Ovary (tissue), 7 donors: ENCODE measurements at regions not wholly inside any gene's neighbourhood (a gene's known extent, or its start where the extent isn't known, plus 50 kb on each side); places are given as distances from the start of the nearest gene placed in this dataset.
"Not testable (repeated sequence)": the region's sequence is repeated elsewhere in the genome, so short reads cannot be mapped to it uniquely, and the experiment has no call there.

Experiments
- DNase-seq, 5 donors: peaks; one replicate each; pipeline ENCODE4 v3.0.0-alpha.2; 2019 to 2020
- H3K27ac ChIP-seq, 2 donors: fragments of 200-600 bp; one replicate each; pipeline versions ENCODE4 v1.5.1 to v1.8.0; 2019 to 2022
- H3K27me3 ChIP-seq: fragments of 200-600 bp; one replicate; pipeline ENCODE4 v1.8.0; 2022
- H3K36me3 ChIP-seq: fragments of 200-600 bp; sonication (generic); one replicate; pipeline ENCODE4 v1.5.1; 2019
- H3K4me1 ChIP-seq: one replicate; pipeline ENCODE4 v1.8.1; 2013; ENCODE audit warnings: mild to moderate bottlenecking, moderate library complexity; ENCODE audit not compliant: insufficient read depth
- H3K4me3 ChIP-seq: fragments of 200-600 bp; sonication (generic); one replicate; pipeline ENCODE4 v1.5.1; 2017
- H3K9me3 ChIP-seq, 2 donors: fragments of 200-600 bp in 1 of 2; sonication (generic) in 1 of 2; one replicate each; pipeline versions ENCODE4 v1.5.1 to v1.8.1; 2013 to 2019; ENCODE audit warnings: mild to moderate bottlenecking in 1 of 2, moderate library complexity in 1 of 2
- CTCF ChIP-seq, 3 donors: fragments of 450-650 bp in 2 of 3; fragments of 200-600 bp in 1 of 3; IDR thresholded peaks; one replicate each; pipeline versions ENCODE4 v1.5.1 to v1.8.0; 2016 to 2022; ENCODE audit warnings: antibody characterized with exemption in 3 of 3, mild to moderate bottlenecking in 1 of 3
- EP300 ChIP-seq: sonication (generic); formaldehyde crosslinking; IDR thresholded peaks from one replicate; pipeline ENCODE4 v1.6.1; 2017; ENCODE audit warnings: antibody characterized with exemption
- POLR2A ChIP-seq: fragments of 450-650 bp; IDR thresholded peaks from one replicate; pipeline ENCODE4 v1.6.1; 2017; ENCODE audit warnings: antibody characterized with exemption, mild to moderate bottlenecking, moderate library complexity
- WGBS, 3 donors: extraction: QIAGEN DNeasy Blood & Tissue Kit in 1 of 3; methylation state at CpG; one replicate each; pipeline versions ENCODE4 v1.1.5 to v1.1.7; 2013 to 2017; 5-methylcytosine and 5-hydroxymethylcytosine counted together
- intact Hi-C, 4 donors: fragments of 100-400 bp; cut with DNase I; formaldehyde crosslinking; loops; one replicate each; pipeline versions ENCODE4 v1.11.0 to v1.15.1; 2022 to 2023
- donor health status: DM: no; HTN: no; CAD: no; lungs with moderate emphysema.
- donor health status: DM: no; HTN: no; CAD: no.
- donor health status: Bipolar disorder and iron deficiency.
- donor health status: DM: no; HTN: no; CAD: no.
- donor health status: DM: yes; HTN: yes; CAD: no.

GRCh38 chr15:84400820-84401219 is 165.2 kb downstream of the GOLGA6L4 start:
- H3K27ac ChIP-seq: no peak overlapping the region
- 70 to 89% (median 84%) methylated on average over 5 of the region's 5 CpGs for WGBS, 3 donors
- H3K36me3 ChIP-seq: no peaks in the 10 kb centered on the region
- no peaks in the 10 kb centered on the region for H3K9me3 ChIP-seq
- TF ChIP-seq CTCF (IDR thresholded peaks at IDR 0.05) (no peak), EP300 (no peak), POLR2A (no peak)
- no peaks in the 10 kb centered on the region for H3K4me1 ChIP-seq
- no peak overlapping the region for H3K4me3 ChIP-seq
- DNase-seq: peak in 2 of 5 donors; percentile 3 to 24
- intact Hi-C loops: no loop called here
- H3K27me3 ChIP-seq: no peaks in the 10 kb centered on the region

GRCh38 chr15:84401461-84401860 is 165.9 kb downstream of the GOLGA6L4 start:
- H3K36me3 ChIP-seq, intact Hi-C loops: not testable (repeated sequence)
- DNase-seq: peak in 3 of 5 donors; percentile 1 to 34 (median 12)

GRCh38 chr15:84401891-84402840 is 166.6 kb downstream of the GOLGA6L4 start:
- 89 to 96% (median 93%) methylated on average over 14 of the region's 14 CpGs for WGBS, 3 donors
- intact Hi-C loops, H3K9me3 ChIP-seq, H3K36me3 ChIP-seq, H3K4me3 ChIP-seq, H3K4me1 ChIP-seq, H3K27ac ChIP-seq, H3K27me3 ChIP-seq: not testable (repeated sequence)
- DNase-seq: peak in 3 of 5 donors; percentile 6 to 28 (median 10)

More at GRCh38 chr15:84401461-84401860, 165.9 kb downstream of the GOLGA6L4 start:
- not testable (repeated sequence) for H3K4me3 ChIP-seq, H3K4me1 ChIP-seq, H3K27me3 ChIP-seq, H3K27ac ChIP-seq, H3K9me3 ChIP-seq
- WGBS, 3 donors: 91 to 94% (median 92%) methylated on average over 5 of the region's 5 CpGs

GRCh38 chr15:84402856-84403608 is 167.5 kb downstream of the GOLGA6L4 start:
- Histone ChIP-seq H3K9me3 (no peaks in the 10 kb centered on the region), H3K4me1 (no peaks in the 10 kb centered on the region), H3K27me3 (no peaks in the 10 kb centered on the region), H3K4me3 (no peak overlapping the region), H3K36me3 (no peaks in the 10 kb centered on the region), H3K27ac (no peak overlapping the region)
- peak in 3 of 5 donors; percentile 5 to 33 (median 10) for DNase-seq
- 91 to 93% (median 92%) methylated on average over 21 of the region's 21 CpGs for WGBS, 3 donors
- TF ChIP-seq CTCF (IDR thresholded peaks at IDR 0.05) (no peak), POLR2A (no peak), EP300 (no peak)
- intact Hi-C loops: no loop called here

- H3K4me1 ChIP-seq, H3K4me3 ChIP-seq, H3K9me3 ChIP-seq, intact Hi-C loops, H3K27me3 ChIP-seq, H3K27ac ChIP-seq, H3K36me3 ChIP-seq: not testable (repeated sequence)
- peak in 1 of 5 donors; percentile 1 for DNase-seq
- WGBS, 3 donors: 70% methylated on average over 2 of the region's 4 CpGs; no CpG with 5 or more reads in 2 of the 3 donors
These were observed 173.8 kb downstream of the GOLGA6L4 start for GRCh38 chr15:84409357-84409756.

GRCh38 chr15:84421513-84422181 is 179.2 kb upstream of the ZSCAN2 start:
- intact Hi-C loops, H3K27me3 ChIP-seq, H3K4me1 ChIP-seq, H3K36me3 ChIP-seq, H3K9me3 ChIP-seq: not testable (repeated sequence)
- Histone ChIP-seq H3K27ac (peak overlapping the region; percentile 63 to 96), H3K4me3 (peak overlapping the region; percentile 32)
- peak; percentile 18 to 60 (median 24) for DNase-seq
- WGBS, 3 donors: 1% methylated on average over 15 of the region's 55 CpGs; no CpG with 5 or more reads in 2 of the 3 donors

GRCh38 chr15:84425327-84425726 is 175.5 kb upstream of the ZSCAN2 start:
- H3K27me3 ChIP-seq, H3K4me3 ChIP-seq, H3K9me3 ChIP-seq, intact Hi-C loops, H3K27ac ChIP-seq, H3K36me3 ChIP-seq, H3K4me1 ChIP-seq: not testable (repeated sequence)
- 92 to 97% methylated on average over 5 of the region's 7 CpGs; no CpG with 5 or more reads in 1 of the 3 donors for WGBS, 3 donors
- peak in 2 of 5 donors; percentile 11 to 16 for DNase-seq

GRCh38 chr15:84473305-84473877 is 127.4 kb upstream of the ZSCAN2 start:
- H3K27me3 ChIP-seq, H3K4me3 ChIP-seq, intact Hi-C loops, DNase-seq, H3K4me1 ChIP-seq, H3K9me3 ChIP-seq, H3K27ac ChIP-seq, H3K36me3 ChIP-seq: not testable (repeated sequence)
- no CpG with 5 or more reads among the region's 26 CpGs for WGBS, 3 donors
